Stomach (tissue), 4 donors: ENCODE measurements at regions not wholly inside any gene's neighbourhood (a gene's known extent, or its start where the extent isn't known, plus 50 kb on each side); places are given as distances from the start of the nearest gene placed in this dataset.

ENCODE experiments used
- EP300 ChIP-seq: sonication (generic); formaldehyde crosslinking; IDR thresholded peaks from one replicate; pipeline ENCODE4 v1.6.1; 2017; ENCODE audit warnings: antibody characterized with exemption
- POLR2A ChIP-seq, 4 donors: fragments of 450-650 bp; IDR thresholded peaks; one replicate each; pipeline ENCODE4 v1.6.1; 2016; ENCODE audit warnings: antibody characterized with exemption in 4 of 4, control low read depth in 2 of 4, mild to moderate bottlenecking in 1 of 4, moderate library complexity in 1 of 4
- POLR2AphosphoS5 ChIP-seq, 3 donors: sonication (generic); formaldehyde crosslinking; IDR thresholded peaks; one replicate each; pipeline ENCODE4 v1.6.1; 2016; ENCODE audit warnings: antibody characterized with exemption in 3 of 3
- TF ChIP-seq, protein P1 (sequence below), 7 experiments: fragments of 450-650 bp in 4 of 7; fragments of 200-600 bp in 3 of 7; sonication (generic) in 3 of 7; IDR thresholded peaks; one replicate each; pipeline ENCODE4 v1.5.1; 2016 to 2019; ENCODE audit warnings: antibody characterized with exemption in 7 of 7, control low read depth in 2 of 7, mild to moderate bottlenecking in 1 of 7

DNA sequence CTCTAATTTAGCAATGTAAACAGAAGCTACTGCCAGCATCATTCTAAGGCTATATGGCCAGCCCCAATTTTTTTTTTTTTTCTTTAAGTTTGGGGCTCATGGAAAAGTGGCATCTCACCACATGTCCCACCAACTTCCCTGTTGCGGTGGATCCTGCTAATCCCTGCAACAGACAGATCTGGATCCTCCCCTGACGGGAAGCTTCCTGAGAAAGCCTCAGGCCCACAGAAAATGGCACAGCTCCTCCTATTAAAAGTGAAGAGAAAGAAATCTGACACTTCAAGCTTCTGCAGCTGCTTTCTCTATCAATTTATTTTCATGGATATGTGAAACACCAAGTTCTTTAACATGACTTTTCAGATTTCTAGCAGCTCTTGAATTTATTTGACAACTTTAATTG, 433.8 kb upstream of the DCN start:
- TF ChIP-seq, protein P1, sequence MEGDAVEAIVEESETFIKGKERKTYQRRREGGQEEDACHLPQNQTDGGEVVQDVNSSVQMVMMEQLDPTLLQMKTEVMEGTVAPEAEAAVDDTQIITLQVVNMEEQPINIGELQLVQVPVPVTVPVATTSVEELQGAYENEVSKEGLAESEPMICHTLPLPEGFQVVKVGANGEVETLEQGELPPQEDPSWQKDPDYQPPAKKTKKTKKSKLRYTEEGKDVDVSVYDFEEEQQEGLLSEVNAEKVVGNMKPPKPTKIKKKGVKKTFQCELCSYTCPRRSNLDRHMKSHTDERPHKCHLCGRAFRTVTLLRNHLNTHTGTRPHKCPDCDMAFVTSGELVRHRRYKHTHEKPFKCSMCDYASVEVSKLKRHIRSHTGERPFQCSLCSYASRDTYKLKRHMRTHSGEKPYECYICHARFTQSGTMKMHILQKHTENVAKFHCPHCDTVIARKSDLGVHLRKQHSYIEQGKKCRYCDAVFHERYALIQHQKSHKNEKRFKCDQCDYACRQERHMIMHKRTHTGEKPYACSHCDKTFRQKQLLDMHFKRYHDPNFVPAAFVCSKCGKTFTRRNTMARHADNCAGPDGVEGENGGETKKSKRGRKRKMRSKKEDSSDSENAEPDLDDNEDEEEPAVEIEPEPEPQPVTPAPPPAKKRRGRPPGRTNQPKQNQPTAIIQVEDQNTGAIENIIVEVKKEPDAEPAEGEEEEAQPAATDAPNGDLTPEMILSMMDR (IDR thresholded peaks at IDR 0.05): no peak
- TF ChIP-seq POLR2A (IDR thresholded peaks at IDR 0.05) (no peak), POLR2AphosphoS5 (IDR thresholded peaks at IDR 0.05) (no peak), EP300 (no peak)
